Left lung (tissue), 4 donors: ENCODE measurements at regions not wholly inside any gene's neighbourhood (a gene's known extent, or its start where the extent isn't known, plus 50 kb on each side); places are given as distances from the start of the nearest gene placed in this dataset.

Source experiments
- ATAC-seq: fragments of 200-7000 bp; cut with Tn5 transposase; one replicate; pipeline ENCODE4 v1.9.1; 2020; ENCODE audit warnings: moderate library complexity
- DNase-seq, 4 donors: peaks; one replicate each; pipeline ENCODE4 v3.0.0-alpha.2; 2013 to 2020
- H3K27ac ChIP-seq, 2 donors: fragments of 200-600 bp; sonication (generic) in 1 of 2; one replicate each; pipeline versions ENCODE4 v1.5.0 to v1.8.0; 2020 to 2021
- H3K27me3 ChIP-seq, 2 donors: fragments of 200-600 bp; sonication (generic) in 1 of 2; one replicate each; pipeline versions ENCODE4 v1.5.0 to v1.8.0; 2020 to 2021
- H3K36me3 ChIP-seq, 2 donors: fragments of 200-600 bp; sonication (generic) in 1 of 2; one replicate each; pipeline versions ENCODE4 v1.5.0 to v1.8.0; 2020 to 2021
- H3K4me1 ChIP-seq, 2 donors: fragments of 200-600 bp; one replicate each; pipeline ENCODE4 v1.8.0; 2021
- H3K4me3 ChIP-seq, 2 donors: fragments of 200-600 bp; sonication (generic) in 1 of 2; one replicate each; pipeline versions ENCODE4 v1.5.0 to v1.8.0; 2020 to 2021; ENCODE audit warnings: mild to moderate bottlenecking in 1 of 2
- H3K9me3 ChIP-seq, 2 donors: fragments of 200-600 bp; sonication (generic) in 1 of 2; one replicate each; pipeline versions ENCODE4 v1.5.0 to v1.8.0; 2020 to 2021
- intact Hi-C, 2 donors: fragments of 100-400 bp; cut with DNase I; formaldehyde crosslinking; loops; one replicate each; pipeline versions ENCODE4 v1.11.2 to v1.14.2; 2022
- TF ChIP-seq, protein P1 (sequence below), 2 donors: fragments of 200-600 bp; sonication (generic) in 1 of 2; IDR thresholded peaks; one replicate each; pipeline versions ENCODE4 v1.5.0 to v1.8.0; 2021; ENCODE audit warnings: antibody characterized with exemption in 2 of 2
- donor health status: DM: no; HTN: yes; CAD: no.
- donor health status: DM: no; HTN: no; CAD: no.

DNA sequence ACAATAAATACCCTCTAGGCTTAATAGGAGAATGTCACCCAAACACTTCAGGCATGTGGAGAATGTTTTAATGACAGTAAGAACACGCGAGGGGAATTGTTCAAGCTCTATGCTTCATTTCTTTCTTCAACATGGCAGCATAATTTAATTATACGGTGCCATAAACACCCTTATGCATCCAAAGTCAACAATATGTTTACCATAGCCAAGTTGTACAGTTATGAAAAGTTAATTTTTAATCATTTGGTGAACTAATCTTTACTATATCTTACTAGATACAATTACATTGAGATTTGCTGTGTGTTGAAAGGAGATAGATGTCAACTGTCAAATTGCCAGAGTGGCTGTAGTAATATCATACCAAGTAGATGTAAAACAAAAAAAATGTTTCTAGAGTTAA is 185.9 kb upstream of the NBEA start:
- H3K4me1 ChIP-seq, result no peaks in the 10 kb centered on the region
- intact Hi-C loops, result no loop called here
- H3K36me3 ChIP-seq, result no peaks in the 10 kb centered on the region
- TF ChIP-seq, protein P1, sequence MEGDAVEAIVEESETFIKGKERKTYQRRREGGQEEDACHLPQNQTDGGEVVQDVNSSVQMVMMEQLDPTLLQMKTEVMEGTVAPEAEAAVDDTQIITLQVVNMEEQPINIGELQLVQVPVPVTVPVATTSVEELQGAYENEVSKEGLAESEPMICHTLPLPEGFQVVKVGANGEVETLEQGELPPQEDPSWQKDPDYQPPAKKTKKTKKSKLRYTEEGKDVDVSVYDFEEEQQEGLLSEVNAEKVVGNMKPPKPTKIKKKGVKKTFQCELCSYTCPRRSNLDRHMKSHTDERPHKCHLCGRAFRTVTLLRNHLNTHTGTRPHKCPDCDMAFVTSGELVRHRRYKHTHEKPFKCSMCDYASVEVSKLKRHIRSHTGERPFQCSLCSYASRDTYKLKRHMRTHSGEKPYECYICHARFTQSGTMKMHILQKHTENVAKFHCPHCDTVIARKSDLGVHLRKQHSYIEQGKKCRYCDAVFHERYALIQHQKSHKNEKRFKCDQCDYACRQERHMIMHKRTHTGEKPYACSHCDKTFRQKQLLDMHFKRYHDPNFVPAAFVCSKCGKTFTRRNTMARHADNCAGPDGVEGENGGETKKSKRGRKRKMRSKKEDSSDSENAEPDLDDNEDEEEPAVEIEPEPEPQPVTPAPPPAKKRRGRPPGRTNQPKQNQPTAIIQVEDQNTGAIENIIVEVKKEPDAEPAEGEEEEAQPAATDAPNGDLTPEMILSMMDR (IDR thresholded peaks at IDR 0.05), result no peak
- no peak overlapping the region for H3K27ac ChIP-seq
- ATAC-seq, result no peak
- H3K4me3 ChIP-seq, result no peak overlapping the region
- H3K9me3 ChIP-seq, result peaks cover 0 to 5% of the 10 kb centered on the region in 2 donors
- H3K27me3 ChIP-seq, result no peaks in the 10 kb centered on the region
- DNase-seq, result no peak

DNA sequence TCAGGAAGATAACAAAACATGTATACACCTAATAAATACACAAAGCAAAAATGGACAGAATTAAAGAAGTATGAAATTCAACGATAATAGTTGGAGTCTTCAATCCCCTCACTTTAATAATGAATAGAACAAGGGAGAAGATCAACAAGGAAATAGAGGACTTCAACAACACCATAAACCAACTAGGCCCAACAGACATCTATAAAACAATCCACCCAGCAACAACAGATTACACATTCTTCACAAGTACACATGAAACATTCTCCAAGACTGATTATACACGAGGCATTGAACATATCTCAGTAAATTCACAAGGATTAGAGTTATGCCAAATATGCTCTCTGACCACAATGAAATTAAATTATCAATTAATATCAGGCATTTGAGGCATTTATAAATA is 185.5 kb upstream of the NBEA start:
- H3K4me1 ChIP-seq, result no peaks in the 10 kb centered on the region
- H3K27me3 ChIP-seq, result no peaks in the 10 kb centered on the region
- ATAC-seq (no peak), DNase-seq (no peak)
- peaks cover 0 to 5% of the 10 kb centered on the region in 2 donors for H3K9me3 ChIP-seq
- TF ChIP-seq, protein P1 (IDR thresholded peaks at IDR 0.05), result no peak
- no peak overlapping the region for H3K27ac ChIP-seq
- H3K4me3 ChIP-seq, result no peak overlapping the region
- intact Hi-C loops, result no loop called here
- H3K36me3 ChIP-seq, result no peaks in the 10 kb centered on the region

DNA sequence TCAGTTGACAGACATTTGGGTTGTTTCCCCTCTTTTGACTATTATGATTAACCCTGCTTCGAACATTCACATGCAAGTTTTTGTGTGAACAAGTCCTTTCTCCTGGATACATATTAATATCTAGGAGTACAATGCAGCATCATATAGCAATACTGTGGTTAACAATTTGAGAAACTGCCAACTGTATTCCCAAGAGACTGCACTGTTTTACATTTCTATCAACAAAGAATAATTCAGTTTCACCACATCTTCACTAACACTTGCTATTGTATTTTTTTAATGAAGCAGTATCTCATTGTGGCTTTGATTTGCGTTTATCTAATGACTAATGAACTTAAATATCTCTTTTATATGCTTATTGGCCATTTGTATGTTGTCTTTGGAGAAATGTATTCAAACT is 184.6 kb upstream of the NBEA start:
- ATAC-seq (no peak), DNase-seq (no peak)
- TF ChIP-seq, protein P1 (IDR thresholded peaks at IDR 0.05), result no peak
- H3K27ac ChIP-seq, result no peak overlapping the region
- peaks cover 0 to 5% of the 10 kb centered on the region in 2 donors for H3K9me3 ChIP-seq
- no peak overlapping the region for H3K4me3 ChIP-seq
- no peaks in the 10 kb centered on the region for H3K36me3 ChIP-seq
- intact Hi-C loops, result no loop called here
- H3K4me1 ChIP-seq, result no peaks in the 10 kb centered on the region
- H3K27me3 ChIP-seq, result no peaks in the 10 kb centered on the region

DNA sequence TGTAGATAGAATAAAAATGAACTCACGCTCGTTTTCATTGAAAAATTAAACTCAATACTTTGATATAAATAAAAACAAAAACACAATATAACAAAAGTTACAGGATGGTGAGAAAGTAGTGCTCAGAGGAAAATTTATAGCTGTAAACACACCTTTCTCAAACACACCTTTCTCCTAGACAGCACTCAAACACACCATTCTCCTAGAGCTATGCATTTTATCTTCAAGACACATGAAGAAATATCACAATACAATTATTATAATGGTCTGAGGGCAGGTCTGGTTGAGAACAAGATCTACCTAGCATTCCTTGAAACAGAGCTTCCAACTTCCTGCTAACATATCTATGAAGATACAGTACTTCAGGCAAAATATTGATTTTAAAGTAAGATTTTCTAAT is 183.4 kb upstream of the NBEA start:
- Histone ChIP-seq H3K4me1 (no peaks in the 10 kb centered on the region), H3K9me3 (peaks cover 0 to 5% of the 10 kb centered on the region in 2 donors), H3K27me3 (no peaks in the 10 kb centered on the region), H3K36me3 (no peaks in the 10 kb centered on the region), H3K4me3 (no peak overlapping the region), H3K27ac (no peak overlapping the region)
- DNase-seq (no peak), ATAC-seq (no peak)
- intact Hi-C loops, result no loop called here
- TF ChIP-seq, protein P1 (IDR thresholded peaks at IDR 0.05), result no peak

DNA sequence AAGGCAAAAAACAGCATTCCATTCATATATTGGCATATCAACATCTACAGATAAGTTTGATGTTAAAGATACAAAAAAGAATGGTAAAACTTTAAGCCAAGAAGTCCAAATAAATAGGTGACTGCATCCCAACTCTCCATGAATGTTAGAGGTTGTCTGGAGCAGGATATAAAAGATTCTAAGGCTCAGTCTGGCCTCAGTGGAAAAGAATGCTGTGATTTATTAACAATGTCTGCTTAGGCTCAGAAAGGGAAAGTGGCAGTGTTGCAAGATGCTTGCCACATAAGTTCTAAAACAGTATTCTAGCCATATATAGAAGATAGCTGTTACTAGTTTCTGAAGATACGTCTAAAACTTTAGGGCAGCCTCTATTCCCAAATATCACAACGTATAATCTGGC is 179.8 kb upstream of the NBEA start:
- ATAC-seq (no peak), DNase-seq (no peak)
- Histone ChIP-seq H3K4me1 (no peaks in the 10 kb centered on the region), H3K9me3 (peaks cover 0 to 3% of the 10 kb centered on the region in 2 donors), H3K27me3 (no peaks in the 10 kb centered on the region), H3K27ac (no peak overlapping the region), H3K36me3 (no peaks in the 10 kb centered on the region), H3K4me3 (no peak overlapping the region)
- intact Hi-C loops, result no loop called here
- TF ChIP-seq, protein P1 (IDR thresholded peaks at IDR 0.05), result no peak
